Brain pericyte (primary cell): ENCODE measurements at regions not wholly inside any gene's neighbourhood (a gene's known extent, or its start where the extent isn't known, plus 50 kb on each side); places are given as distances from the start of the nearest gene placed in this dataset.

Source experiments
- DNase-seq: peaks from one replicate; pipeline ENCODE4 v3.0.0-alpha.2; 2012; ENCODE audit warnings: low read depth, low spot score

GRCh38 chr1:5296557-5297179, 642.3 kb downstream of the AJAP1 start:
- DNase-seq = no peak

GRCh38 chr1:5296095-5296494, 641.7 kb downstream of the AJAP1 start:
- DNase-seq = no peak

- DNase-seq = no peak
Measured at GRCh38 chr1:5291889-5292288, 637.5 kb downstream of the AJAP1 start.

GRCh38 chr1:5287178-5288150, 633.1 kb downstream of the AJAP1 start:
- DNase-seq = no peak

GRCh38 chr1:5286244-5286643, 631.8 kb downstream of the AJAP1 start:
- DNase-seq = no peak

GRCh38 chr1:5274527-5274926, 620.1 kb downstream of the AJAP1 start:
- no peak for DNase-seq

- no peak for DNase-seq
Measured at GRCh38 chr1:5273280-5274003, 619.0 kb downstream of the AJAP1 start.

GRCh38 chr1:5272325-5272724, 617.9 kb downstream of the AJAP1 start:
- no peak for DNase-seq

- no peak for DNase-seq
Measured at GRCh38 chr1:5271264-5271663, 616.9 kb downstream of the AJAP1 start.

- DNase-seq = no peak
Measured at GRCh38 chr1:5269901-5270300, 615.5 kb downstream of the AJAP1 start.

- DNase-seq = no peak
Measured at GRCh38 chr1:5267603-5268235, 613.3 kb downstream of the AJAP1 start.

- DNase-seq = no peak
Measured at GRCh38 chr1:5265438-5266075, 611.1 kb downstream of the AJAP1 start.

GRCh38 chr1:5264476-5264875, 610.1 kb downstream of the AJAP1 start:
- DNase-seq = no peak

GRCh38 chr1:5256793-5257192, 602.4 kb downstream of the AJAP1 start:
- DNase-seq = no peak

- no peak for DNase-seq
Measured at GRCh38 chr1:5254975-5255374, 600.6 kb downstream of the AJAP1 start.

- no peak for DNase-seq
Measured at GRCh38 chr1:5254131-5254725, 599.8 kb downstream of the AJAP1 start.

- DNase-seq = no peak
Measured at GRCh38 chr1:5253036-5253435, 598.6 kb downstream of the AJAP1 start.

GRCh38 chr1:5250336-5250735, 595.9 kb downstream of the AJAP1 start:
- DNase-seq = no peak

- DNase-seq = no peak
Measured at GRCh38 chr1:5245348-5245747, 590.9 kb downstream of the AJAP1 start.

- DNase-seq = no peak
Measured at GRCh38 chr1:5244631-5245285, 590.3 kb downstream of the AJAP1 start.
